H9 (cell line): ENCODE measurements at regions not wholly inside any gene's neighbourhood (a gene's known extent, or its start where the extent isn't known, plus 50 kb on each side); places are given as distances from the start of the nearest gene placed in this dataset.

Source experiments
- DNase-seq: peaks from one replicate; pipeline ENCODE4 v3.0.0-alpha.2; 2017
- H2AFZ ChIP-seq: one replicate; pipeline ENCODE4 v1.6.1; 2013; ENCODE audit warnings: mild to moderate bottlenecking, low read length, control low read depth, moderate library complexity
- H2AK5ac ChIP-seq: 2 replicates; pipeline ENCODE4 v1.6.1; 2013; ENCODE audit warnings: low read length, control low read depth, mixed read lengths; ENCODE audit not compliant: insufficient read length
- H2BK120ac ChIP-seq: one replicate; pipeline ENCODE4 v1.6.1; 2013; ENCODE audit warnings: low read depth, mild to moderate bottlenecking, low read length, control low read depth, inconsistent platforms; ENCODE audit not compliant: poor library complexity, severe bottlenecking
- H2BK12ac ChIP-seq: 2 replicates; pipeline ENCODE4 v1.6.1; 2013; ENCODE audit warnings: low read length, control low read depth, mixed read lengths, low read depth; ENCODE audit not compliant: insufficient read length
- H2BK15ac ChIP-seq: 2 replicates; pipeline ENCODE4 v1.6.1; 2013; ENCODE audit warnings: low read depth, low read length, control low read depth
- H2BK20ac ChIP-seq: one replicate; pipeline ENCODE4 v1.6.1; 2013; ENCODE audit warnings: low read depth, mild to moderate bottlenecking, low read length, control low read depth, inconsistent platforms; ENCODE audit not compliant: poor library complexity, severe bottlenecking
- H2BK5ac ChIP-seq: 2 replicates; pipeline ENCODE4 v1.6.1; 2013; ENCODE audit warnings: low read length, control low read depth, mixed read lengths; ENCODE audit not compliant: insufficient read length
- H3K14ac ChIP-seq: 2 replicates; pipeline ENCODE4 v1.6.1; 2013; ENCODE audit warnings: low read length, control low read depth; ENCODE audit not compliant: insufficient read depth
- H3K18ac ChIP-seq: 2 replicates; pipeline ENCODE4 v1.6.1; 2013; ENCODE audit warnings: low read depth, mild to moderate bottlenecking, mixed read lengths, low read length, control low read depth; ENCODE audit not compliant: insufficient read length
- H3K23ac ChIP-seq: 2 replicates; pipeline ENCODE4 v1.6.1; 2013; ENCODE audit warnings: low read length, control low read depth, mixed read lengths, low read depth; ENCODE audit not compliant: insufficient read length
- H3K23me2 ChIP-seq: 2 replicates; pipeline ENCODE4 v1.6.1; 2013; ENCODE audit warnings: low read depth, mild to moderate bottlenecking, mixed read lengths, low read length, control low read depth; ENCODE audit not compliant: insufficient read length, poor library complexity, severe bottlenecking
- H3K27ac ChIP-seq: 2 replicates; pipeline ENCODE4 v1.5.1; 2013; ENCODE audit warnings: low read length, control low read depth, mixed read lengths, low read depth; ENCODE audit not compliant: insufficient read length
- H3K27me3 ChIP-seq: 2 replicates; pipeline ENCODE4 v1.6.1; 2013; ENCODE audit warnings: low read length, control low read depth, inconsistent platforms; ENCODE audit not compliant: insufficient read depth
- H3K4ac ChIP-seq: 2 replicates; pipeline ENCODE4 v1.6.1; 2013; ENCODE audit warnings: low read depth, mild to moderate bottlenecking, control low read depth, inconsistent platforms, low read length, moderate library complexity
- H3K4me1 ChIP-seq: 2 replicates; pipeline ENCODE4 v1.6.1; 2013; ENCODE audit warnings: low read length, control low read depth, inconsistent platforms; ENCODE audit not compliant: insufficient read depth
- H3K4me2 ChIP-seq: 2 replicates; pipeline ENCODE4 v1.6.1; 2013; ENCODE audit warnings: low read length, control low read depth, mixed read lengths; ENCODE audit not compliant: insufficient read length, insufficient read depth
- H3K56ac ChIP-seq: 2 replicates; pipeline ENCODE4 v1.6.1; 2013; ENCODE audit warnings: low read depth, mild to moderate bottlenecking, mixed read lengths, low read length, control low read depth; ENCODE audit not compliant: insufficient read length
- H3K79me1 ChIP-seq: 2 replicates; pipeline ENCODE4 v1.6.1; 2013; ENCODE audit warnings: low read depth, mild to moderate bottlenecking, moderate library complexity, low read length, control low read depth, inconsistent platforms; ENCODE audit not compliant: insufficient read depth, poor library complexity, severe bottlenecking
- H3K79me2 ChIP-seq: 2 replicates; pipeline ENCODE4 v1.6.1; 2013; ENCODE audit warnings: low read length, control low read depth, inconsistent platforms; ENCODE audit not compliant: insufficient read depth
- H3K9ac ChIP-seq: 2 replicates; pipeline ENCODE4 v1.6.1; 2013; ENCODE audit warnings: low read length, control low read depth, mixed read lengths; ENCODE audit not compliant: insufficient read length; ENCODE audit errors: extremely low read depth
- H3K9me3 ChIP-seq: one replicate; pipeline ENCODE4 v1.6.1; 2013; ENCODE audit warnings: low read depth, low read length, inconsistent platforms; ENCODE audit not compliant: control insufficient read depth
- H3T11ph ChIP-seq: one replicate; pipeline ENCODE4 v1.6.1; 2013; ENCODE audit warnings: mild to moderate bottlenecking, low read length, control low read depth, inconsistent platforms
- H4K20me1 ChIP-seq: one replicate; pipeline ENCODE4 v1.6.1; 2013; ENCODE audit not compliant: control insufficient read depth, insufficient read length, insufficient read depth
- H4K5ac ChIP-seq: 2 replicates; pipeline ENCODE4 v1.6.1; 2013; ENCODE audit warnings: low read depth, mild to moderate bottlenecking, mixed read lengths, low read length, control low read depth; ENCODE audit not compliant: insufficient read length
- H4K8ac ChIP-seq: replicated peaks from 2 replicates; pipeline ENCODE4 v1.6.1; 2013; ENCODE audit warnings: low read length, control low read depth, mixed read lengths, low read depth; ENCODE audit not compliant: insufficient read length
- H4K91ac ChIP-seq: 2 replicates; pipeline ENCODE4 v1.6.1; 2013; ENCODE audit warnings: low read depth, mild to moderate bottlenecking, moderate library complexity, mixed read lengths, low read length, control low read depth; ENCODE audit not compliant: insufficient read length
- H3K27ac Mint-ChIP-seq, 3 experiments: 2 replicates in 2 of 3; 3 replicates in 1 of 3; pipeline ENCODE4 v1.8.0; 2020 to 2021; ENCODE audit warnings: mixed read lengths in 3 of 3, mild to moderate bottlenecking in 1 of 3, moderate library complexity in 1 of 3
- H3K27me3 Mint-ChIP-seq: 2 replicates; pipeline ENCODE4 v1.8.0; 2021; ENCODE audit warnings: low read depth, mild to moderate bottlenecking, moderate library complexity, mixed read lengths
- H3K36me3 Mint-ChIP-seq, 3 experiments: 2 replicates in 2 of 3; 3 replicates in 1 of 3; pipeline ENCODE4 v1.8.0; 2020 to 2021; ENCODE audit warnings: low read depth in 3 of 3, mixed read lengths in 3 of 3; ENCODE audit not compliant: insufficient read depth in 1 of 3
- H3K4me1 Mint-ChIP-seq, 2 experiments: 2 replicates each; pipeline ENCODE4 v1.8.0; 2020; ENCODE audit warnings: mixed read lengths in 2 of 2
- H3K4me3 Mint-ChIP-seq, 2 experiments: 2 replicates in 1 of 2; 3 replicates in 1 of 2; pipeline ENCODE4 v1.8.0; 2020 to 2021; ENCODE audit warnings: mild to moderate bottlenecking in 2 of 2, mixed read lengths in 2 of 2, moderate library complexity in 1 of 2
- H3K9me3 Mint-ChIP-seq, 2 experiments: 2 replicates in 1 of 2; 3 replicates in 1 of 2; pipeline ENCODE4 v1.8.0; 2020; ENCODE audit warnings: mild to moderate bottlenecking in 2 of 2, mixed read lengths in 2 of 2, moderate library complexity in 1 of 2
- WGBS: extraction: QIAGEN DNeasy Blood & Tissue Kit; methylation state at CpG from one replicate; pipeline ENCODE4 v1.1.7; 2013; ENCODE audit warnings: missing lambda C conversion rate, low lambda C conversion rate, mixed read lengths; ENCODE audit not compliant: insufficient read length; ENCODE audit errors: extremely low coverage; 5-methylcytosine and 5-hydroxymethylcytosine counted together
- TF ChIP-seq, protein P1 (sequence below): fragments of 200-600 bp; sonication (generic); conservative IDR thresholded peaks from 3 replicates; pipeline ENCODE4 v1.8.0; 2021; ENCODE audit warnings: antibody characterized with exemption, mild to moderate bottlenecking

DNA sequence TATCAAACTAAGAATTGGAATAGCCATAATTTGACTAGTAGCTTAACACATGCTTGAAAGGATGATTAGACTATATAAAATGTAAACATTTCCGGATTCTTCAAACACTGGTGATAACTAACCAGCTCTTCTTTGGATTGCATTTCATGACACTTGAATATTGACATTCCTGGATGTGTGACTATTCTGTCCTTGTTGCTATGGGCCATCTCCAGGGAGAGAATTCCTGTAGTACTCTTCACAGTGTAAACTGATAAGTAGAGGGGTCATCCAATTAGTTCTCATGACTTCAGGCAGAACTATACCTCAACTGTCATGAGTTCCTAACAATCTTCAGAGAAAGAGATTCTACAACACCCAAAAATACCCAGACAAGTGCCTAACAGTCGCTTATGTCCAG, 1026.7 kb upstream of the TENM3 start:
- Histone ChIP-seq H2AFZ (no peak overlapping the region), H3K4me2 (no peak overlapping the region), H3T11ph (no peak overlapping the region), H2BK5ac (no peak overlapping the region), H3K4me1 (no peaks in the 10 kb centered on the region), H3K23me2 (no peaks in the 10 kb centered on the region), H4K8ac (no peak overlapping the region), H2BK15ac (no peak overlapping the region), H3K79me2 (no peaks in the 10 kb centered on the region), H2AK5ac (no peak overlapping the region), H3K18ac (no peak overlapping the region), H3K79me1 (no peaks in the 10 kb centered on the region), H2BK120ac (no peak overlapping the region), H2BK12ac (no peak overlapping the region), H4K91ac (no peak overlapping the region), H3K9me3 (no peaks in the 10 kb centered on the region), H2BK20ac (no peak overlapping the region), H3K4ac (no peak overlapping the region), H3K56ac (no peak overlapping the region), H4K5ac (no peak overlapping the region), H3K14ac (no peak overlapping the region), H3K27me3 (no peaks in the 10 kb centered on the region), H4K20me1 (no peaks in the 10 kb centered on the region), H3K23ac (no peak overlapping the region), H3K27ac (no peak overlapping the region), H3K9ac (no peak overlapping the region)
- peaks cover 4 to 5% of the 10 kb centered on the region in 2 experiments for H3K4me1 Mint-ChIP-seq
- DNase-seq = no peak
- no peaks in the 10 kb centered on the region for H3K36me3 Mint-ChIP-seq
- TF ChIP-seq, protein P1, sequence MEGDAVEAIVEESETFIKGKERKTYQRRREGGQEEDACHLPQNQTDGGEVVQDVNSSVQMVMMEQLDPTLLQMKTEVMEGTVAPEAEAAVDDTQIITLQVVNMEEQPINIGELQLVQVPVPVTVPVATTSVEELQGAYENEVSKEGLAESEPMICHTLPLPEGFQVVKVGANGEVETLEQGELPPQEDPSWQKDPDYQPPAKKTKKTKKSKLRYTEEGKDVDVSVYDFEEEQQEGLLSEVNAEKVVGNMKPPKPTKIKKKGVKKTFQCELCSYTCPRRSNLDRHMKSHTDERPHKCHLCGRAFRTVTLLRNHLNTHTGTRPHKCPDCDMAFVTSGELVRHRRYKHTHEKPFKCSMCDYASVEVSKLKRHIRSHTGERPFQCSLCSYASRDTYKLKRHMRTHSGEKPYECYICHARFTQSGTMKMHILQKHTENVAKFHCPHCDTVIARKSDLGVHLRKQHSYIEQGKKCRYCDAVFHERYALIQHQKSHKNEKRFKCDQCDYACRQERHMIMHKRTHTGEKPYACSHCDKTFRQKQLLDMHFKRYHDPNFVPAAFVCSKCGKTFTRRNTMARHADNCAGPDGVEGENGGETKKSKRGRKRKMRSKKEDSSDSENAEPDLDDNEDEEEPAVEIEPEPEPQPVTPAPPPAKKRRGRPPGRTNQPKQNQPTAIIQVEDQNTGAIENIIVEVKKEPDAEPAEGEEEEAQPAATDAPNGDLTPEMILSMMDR = no peak
- no peak overlapping the region for H3K27ac Mint-ChIP-seq
- no peaks in the 10 kb centered on the region for H3K27me3 Mint-ChIP-seq
- 100% methylated on average over 1 of the region's 2 CpGs for WGBS
- H3K9me3 Mint-ChIP-seq = no peaks in the 10 kb centered on the region
- H3K4me3 Mint-ChIP-seq = no peak overlapping the region
